ENCODE measurements at regions not wholly inside any gene's neighbourhood (a gene's known extent, or its start where the extent isn't known, plus 50 kb on each side); places are given as distances from the start of the nearest gene placed in this dataset.

DNA sequence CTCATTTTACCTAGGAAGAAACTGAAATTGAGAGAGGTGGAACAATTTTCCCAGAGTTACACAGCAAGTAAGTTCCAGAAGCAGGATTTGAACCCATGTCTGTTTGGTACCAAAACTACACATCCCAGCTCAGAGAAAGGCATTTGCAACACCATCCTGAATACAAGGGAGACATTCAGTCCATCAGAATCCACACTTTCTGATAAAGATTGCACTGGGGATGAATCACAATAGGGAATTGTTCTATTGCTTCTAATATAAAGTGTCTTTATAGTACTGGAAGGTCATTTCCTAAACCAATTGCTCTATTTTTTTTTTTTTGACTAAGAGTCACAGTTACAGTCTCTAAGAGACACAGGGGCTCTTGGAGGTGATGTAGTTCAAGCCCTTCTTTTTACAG, 208.1 kb upstream of the CADM1 start:
- ChIA-PET CTCF (no interaction called here), POLR2A (no interaction called here)
- no peak overlapping the region for H3K27ac ChIP-seq (ENCODE audit: low read depth, low read length)
- peaks cover 21% of the 10 kb centered on the region for H3K27me3 ChIP-seq (ENCODE audit: control insufficient read depth, insufficient read depth, low read length)
- H3K4me3 ChIP-seq (ENCODE audit: low read depth, low read length): no peak overlapping the region
- no peaks in the 10 kb centered on the region for H3K9me3 ChIP-seq (ENCODE audit: control insufficient read depth, insufficient read depth, low read length)
- no peak for DNase-seq (ENCODE audit: low read depth, low spot score)
- TF ChIP-seq, protein P1, sequence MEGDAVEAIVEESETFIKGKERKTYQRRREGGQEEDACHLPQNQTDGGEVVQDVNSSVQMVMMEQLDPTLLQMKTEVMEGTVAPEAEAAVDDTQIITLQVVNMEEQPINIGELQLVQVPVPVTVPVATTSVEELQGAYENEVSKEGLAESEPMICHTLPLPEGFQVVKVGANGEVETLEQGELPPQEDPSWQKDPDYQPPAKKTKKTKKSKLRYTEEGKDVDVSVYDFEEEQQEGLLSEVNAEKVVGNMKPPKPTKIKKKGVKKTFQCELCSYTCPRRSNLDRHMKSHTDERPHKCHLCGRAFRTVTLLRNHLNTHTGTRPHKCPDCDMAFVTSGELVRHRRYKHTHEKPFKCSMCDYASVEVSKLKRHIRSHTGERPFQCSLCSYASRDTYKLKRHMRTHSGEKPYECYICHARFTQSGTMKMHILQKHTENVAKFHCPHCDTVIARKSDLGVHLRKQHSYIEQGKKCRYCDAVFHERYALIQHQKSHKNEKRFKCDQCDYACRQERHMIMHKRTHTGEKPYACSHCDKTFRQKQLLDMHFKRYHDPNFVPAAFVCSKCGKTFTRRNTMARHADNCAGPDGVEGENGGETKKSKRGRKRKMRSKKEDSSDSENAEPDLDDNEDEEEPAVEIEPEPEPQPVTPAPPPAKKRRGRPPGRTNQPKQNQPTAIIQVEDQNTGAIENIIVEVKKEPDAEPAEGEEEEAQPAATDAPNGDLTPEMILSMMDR (IDR thresholded peaks at IDR 0.05; ENCODE audit: low read depth, low read length): no peak

DNA sequence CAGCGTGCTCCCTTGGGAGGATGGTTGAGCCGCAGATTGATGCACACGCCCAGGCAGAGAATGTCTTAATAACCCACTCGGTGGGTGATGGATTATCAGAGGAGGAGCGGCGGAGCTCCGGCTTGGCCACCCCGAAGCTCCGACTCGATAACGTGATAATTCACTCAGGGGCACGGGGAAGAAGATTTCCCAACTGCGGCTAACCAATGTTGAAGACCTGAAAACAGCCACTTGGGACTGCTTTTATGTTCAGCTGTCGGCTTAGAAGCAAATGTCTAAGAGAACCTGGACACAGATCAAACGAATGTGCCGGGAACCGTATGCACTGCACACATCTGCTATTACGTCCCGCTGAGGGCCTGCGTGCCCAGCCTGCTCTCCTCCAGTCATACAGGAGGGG, 206.8 kb upstream of the CADM1 start:
- H3K27me3 ChIP-seq (ENCODE audit: control insufficient read depth, insufficient read depth, low read length): peaks cover 18% of the 10 kb centered on the region
- no peaks in the 10 kb centered on the region for H3K9me3 ChIP-seq (ENCODE audit: control insufficient read depth, insufficient read depth, low read length)
- POLR2A ChIA-PET: no interaction called here
- TF ChIP-seq, protein P1 (IDR thresholded peaks at IDR 0.05; ENCODE audit: low read depth, low read length): no peak
- DNase-seq (ENCODE audit: low read depth, low spot score): no peak
- CTCF ChIA-PET: no interaction called here
- no peak overlapping the region for H3K4me3 ChIP-seq (ENCODE audit: low read depth, low read length)
- no peak overlapping the region for H3K27ac ChIP-seq (ENCODE audit: low read depth, low read length)

DNA sequence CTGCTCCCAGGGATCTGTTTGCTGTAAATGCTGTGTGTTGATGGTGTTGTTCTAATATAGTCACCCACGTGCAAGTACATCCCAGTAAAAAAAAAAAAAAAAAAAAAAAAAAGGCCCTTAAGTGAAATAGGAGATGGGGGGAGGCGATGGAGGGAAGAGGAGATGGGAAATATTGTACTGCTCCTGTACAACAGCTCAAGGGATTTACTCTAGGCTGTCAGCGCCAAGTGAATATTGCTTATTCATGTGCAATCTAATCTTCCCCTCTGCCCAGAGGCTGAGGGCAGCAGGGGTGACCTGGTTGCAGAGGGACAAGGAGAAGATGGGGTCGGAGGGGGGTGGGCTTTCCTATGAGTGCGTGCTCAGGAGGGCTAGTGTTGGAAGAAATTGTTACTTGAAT, 206.2 kb upstream of the CADM1 start:
- CTCF ChIA-PET: no interaction called here

DNA sequence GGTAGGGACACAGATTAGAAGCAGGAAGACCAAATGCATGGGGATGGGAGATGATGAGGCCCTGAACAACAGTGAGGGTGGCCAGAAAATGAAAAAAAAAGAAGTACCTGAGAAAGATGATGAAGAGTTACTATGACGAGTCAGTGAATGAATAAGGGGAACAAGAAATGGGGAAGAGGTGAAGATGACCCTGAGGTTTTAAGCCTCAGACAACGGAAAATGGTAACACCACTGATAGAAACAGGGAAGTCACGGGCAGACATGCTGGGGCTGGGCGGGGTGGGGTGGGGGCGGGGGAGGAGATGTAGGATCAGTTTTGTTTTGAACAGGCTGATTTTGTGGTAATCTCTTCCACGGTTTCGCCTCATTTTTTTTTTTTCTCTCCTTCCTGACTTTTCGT, 205.1 kb upstream of the CADM1 start:
- TF ChIP-seq, protein P1 (IDR thresholded peaks at IDR 0.05; ENCODE audit: low read depth, low read length): no peak
- no peaks in the 10 kb centered on the region for H3K9me3 ChIP-seq (ENCODE audit: control insufficient read depth, insufficient read depth, low read length)
- H3K27ac ChIP-seq (ENCODE audit: low read depth, low read length): no peak overlapping the region
- H3K4me3 ChIP-seq (ENCODE audit: low read depth, low read length): no peak overlapping the region
- ChIA-PET CTCF (no interaction called here), POLR2A (no interaction called here)
- DNase-seq (ENCODE audit: low read depth, low spot score): no peak
- peaks cover 13% of the 10 kb centered on the region for H3K27me3 ChIP-seq (ENCODE audit: control insufficient read depth, insufficient read depth, low read length)

More for the DNA sequence above, 206.2 kb upstream of the CADM1 start:
- H3K27ac ChIP-seq (ENCODE audit: low read depth, low read length): no peak overlapping the region
- DNase-seq (ENCODE audit: low read depth, low spot score): no peak
- H3K9me3 ChIP-seq (ENCODE audit: control insufficient read depth, insufficient read depth, low read length): no peaks in the 10 kb centered on the region
- POLR2A ChIA-PET: no interaction called here
- TF ChIP-seq, protein P1 (IDR thresholded peaks at IDR 0.05; ENCODE audit: low read depth, low read length): no peak
- H3K27me3 ChIP-seq (ENCODE audit: control insufficient read depth, insufficient read depth, low read length): peaks cover 17% of the 10 kb centered on the region
- H3K4me3 ChIP-seq (ENCODE audit: low read depth, low read length): no peak overlapping the region

DNA sequence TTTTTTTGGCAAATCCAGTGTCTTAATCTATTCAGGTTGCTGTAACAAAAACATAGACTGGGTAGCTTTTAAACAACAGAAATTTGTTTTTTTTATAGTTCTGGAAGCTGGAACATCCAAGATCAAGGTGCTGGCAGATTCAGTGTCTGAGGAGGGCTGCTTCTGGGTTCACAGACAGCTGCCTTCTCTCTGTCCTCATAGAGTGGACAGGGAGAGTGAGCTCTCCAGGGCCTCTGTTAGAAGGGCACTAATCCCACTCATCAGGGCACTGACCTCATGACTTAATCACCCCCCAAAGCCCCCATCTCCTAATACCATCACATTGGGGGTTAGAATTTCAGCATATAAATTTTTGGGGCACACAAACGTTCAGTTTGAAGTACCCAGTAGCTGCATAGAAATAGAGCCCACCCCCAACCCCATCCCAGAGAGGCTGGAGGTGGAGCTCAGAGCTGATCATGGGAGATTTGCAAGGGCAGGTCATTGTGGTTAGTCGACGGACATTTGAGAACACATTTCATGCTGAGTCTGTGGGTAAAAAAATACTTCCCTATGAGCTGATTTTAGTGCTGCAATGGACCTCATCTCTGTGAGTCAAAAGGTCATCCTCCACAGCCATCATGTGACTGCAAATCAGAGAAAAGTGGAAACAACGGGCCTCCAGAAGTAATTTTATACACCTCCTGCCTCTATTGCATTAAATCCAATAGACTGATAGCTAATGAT, 203.1 kb upstream of the CADM1 start:
- TF ChIP-seq, protein P1 (IDR thresholded peaks at IDR 0.05; ENCODE audit: low read depth, low read length): no peak
- ChIA-PET POLR2A (interaction anchor here (1.2 kb wide), 1 partner anchor 18 kb away, joined by 4 read pairs; no protein-coding TSS in a partner anchor), CTCF (no interaction called here)
- Histone ChIP-seq H3K9me3 (ENCODE audit: control insufficient read depth, insufficient read depth, low read length) (peaks cover 3% of the 10 kb centered on the region; the same call in 1 of the 2 replicates), H3K4me3 (ENCODE audit: low read depth, low read length) (no peak overlapping the region), H3K27ac (ENCODE audit: low read depth, low read length) (no peak overlapping the region), H3K27me3 (ENCODE audit: control insufficient read depth, insufficient read depth, low read length) (peaks cover 9% of the 10 kb centered on the region)
- DNase-seq (ENCODE audit: low read depth, low spot score): no peak
